HL-60 (cell line): ENCODE measurements at regions not wholly inside any gene's neighbourhood (a gene's known extent, or its start where the extent isn't known, plus 50 kb on each side); places are given as distances from the start of the nearest gene placed in this dataset.

Source experiments
- DNase-seq, 2 experiments: peaks; one replicate each; pipeline ENCODE4 v3.0.0-alpha.2; 2010 to 2020; ENCODE audit warnings: low read depth in 1 of 2, low spot score in 1 of 2
- H3K27ac ChIP-seq: fragments of 250-450 bp; sonication (Bioruptor Pico); replicated peaks from 2 replicates; pipeline ENCODE4 v1.5.1; 2020; ENCODE audit warnings: mild to moderate bottlenecking, moderate library complexity
- H3K27me3 ChIP-seq: fragments of 250-450 bp; sonication (Bioruptor Pico); 2 replicates; pipeline ENCODE4 v1.5.1; 2021; ENCODE audit warnings: mild to moderate bottlenecking, moderate library complexity; ENCODE audit not compliant: insufficient read depth, poor library complexity, severe bottlenecking
- H3K4me3 ChIP-seq: replicated peaks from 2 replicates; pipeline ENCODE4 v1.5.1; 2011; ENCODE audit warnings: mild to moderate bottlenecking, control low read depth, low read length; ENCODE audit not compliant: insufficient read depth
- GABPA ChIP-seq: IDR thresholded peaks from 2 replicates; pipeline ENCODE4 v1.6.1; 2012; ENCODE audit warnings: low read depth
- POLR2AphosphoS5 ChIP-seq: IDR thresholded peaks from 2 replicates; pipeline ENCODE4 v1.6.1; 2012; ENCODE audit warnings: low read depth
- SPI1 ChIP-seq: IDR thresholded peaks from 2 replicates; pipeline ENCODE4 v1.6.1; 2012; ENCODE audit warnings: low read depth, mild to moderate bottlenecking, borderline replicate concordance
- TF ChIP-seq, protein P1 (sequence below): IDR thresholded peaks from 2 replicates; pipeline ENCODE4 v1.6.1; 2012; ENCODE audit warnings: low read depth; ENCODE audit not compliant: insufficient replicate concordance
- TF ChIP-seq, protein P2 (sequence below): IDR thresholded peaks from one replicate; pipeline ENCODE4 v1.5.1; 2011; ENCODE audit warnings: low read length, control low read depth, inconsistent platforms; ENCODE audit not compliant: insufficient read depth

DNA sequence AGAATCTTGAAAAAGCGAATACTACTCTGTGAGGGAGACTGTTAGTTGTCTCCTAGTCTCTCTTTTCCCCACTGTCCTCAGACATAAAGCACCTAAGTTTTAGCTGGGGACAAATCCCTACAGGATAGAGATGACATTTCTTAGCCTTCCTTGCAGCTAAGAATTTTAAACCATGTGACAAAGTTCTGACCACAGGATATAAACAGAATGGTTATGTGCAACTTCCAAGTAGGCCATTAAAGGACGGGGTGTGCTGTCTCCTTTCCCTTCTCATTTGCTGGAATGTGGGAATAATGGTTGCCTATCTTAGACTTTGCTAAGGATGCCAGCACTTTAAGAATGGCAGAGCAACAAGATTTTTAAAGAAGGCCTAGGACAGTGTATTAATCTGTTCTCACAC is 74.9 kb upstream of the PRPS1L1 start:
- TF ChIP-seq, protein P1, sequence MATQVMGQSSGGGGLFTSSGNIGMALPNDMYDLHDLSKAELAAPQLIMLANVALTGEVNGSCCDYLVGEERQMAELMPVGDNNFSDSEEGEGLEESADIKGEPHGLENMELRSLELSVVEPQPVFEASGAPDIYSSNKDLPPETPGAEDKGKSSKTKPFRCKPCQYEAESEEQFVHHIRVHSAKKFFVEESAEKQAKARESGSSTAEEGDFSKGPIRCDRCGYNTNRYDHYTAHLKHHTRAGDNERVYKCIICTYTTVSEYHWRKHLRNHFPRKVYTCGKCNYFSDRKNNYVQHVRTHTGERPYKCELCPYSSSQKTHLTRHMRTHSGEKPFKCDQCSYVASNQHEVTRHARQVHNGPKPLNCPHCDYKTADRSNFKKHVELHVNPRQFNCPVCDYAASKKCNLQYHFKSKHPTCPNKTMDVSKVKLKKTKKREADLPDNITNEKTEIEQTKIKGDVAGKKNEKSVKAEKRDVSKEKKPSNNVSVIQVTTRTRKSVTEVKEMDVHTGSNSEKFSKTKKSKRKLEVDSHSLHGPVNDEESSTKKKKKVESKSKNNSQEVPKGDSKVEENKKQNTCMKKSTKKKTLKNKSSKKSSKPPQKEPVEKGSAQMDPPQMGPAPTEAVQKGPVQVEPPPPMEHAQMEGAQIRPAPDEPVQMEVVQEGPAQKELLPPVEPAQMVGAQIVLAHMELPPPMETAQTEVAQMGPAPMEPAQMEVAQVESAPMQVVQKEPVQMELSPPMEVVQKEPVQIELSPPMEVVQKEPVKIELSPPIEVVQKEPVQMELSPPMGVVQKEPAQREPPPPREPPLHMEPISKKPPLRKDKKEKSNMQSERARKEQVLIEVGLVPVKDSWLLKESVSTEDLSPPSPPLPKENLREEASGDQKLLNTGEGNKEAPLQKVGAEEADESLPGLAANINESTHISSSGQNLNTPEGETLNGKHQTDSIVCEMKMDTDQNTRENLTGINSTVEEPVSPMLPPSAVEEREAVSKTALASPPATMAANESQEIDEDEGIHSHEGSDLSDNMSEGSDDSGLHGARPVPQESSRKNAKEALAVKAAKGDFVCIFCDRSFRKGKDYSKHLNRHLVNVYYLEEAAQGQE, result no peak
- TF ChIP-seq SPI1 (no peak), GABPA (no peak), POLR2AphosphoS5 (no peak)
- TF ChIP-seq, protein P2, sequence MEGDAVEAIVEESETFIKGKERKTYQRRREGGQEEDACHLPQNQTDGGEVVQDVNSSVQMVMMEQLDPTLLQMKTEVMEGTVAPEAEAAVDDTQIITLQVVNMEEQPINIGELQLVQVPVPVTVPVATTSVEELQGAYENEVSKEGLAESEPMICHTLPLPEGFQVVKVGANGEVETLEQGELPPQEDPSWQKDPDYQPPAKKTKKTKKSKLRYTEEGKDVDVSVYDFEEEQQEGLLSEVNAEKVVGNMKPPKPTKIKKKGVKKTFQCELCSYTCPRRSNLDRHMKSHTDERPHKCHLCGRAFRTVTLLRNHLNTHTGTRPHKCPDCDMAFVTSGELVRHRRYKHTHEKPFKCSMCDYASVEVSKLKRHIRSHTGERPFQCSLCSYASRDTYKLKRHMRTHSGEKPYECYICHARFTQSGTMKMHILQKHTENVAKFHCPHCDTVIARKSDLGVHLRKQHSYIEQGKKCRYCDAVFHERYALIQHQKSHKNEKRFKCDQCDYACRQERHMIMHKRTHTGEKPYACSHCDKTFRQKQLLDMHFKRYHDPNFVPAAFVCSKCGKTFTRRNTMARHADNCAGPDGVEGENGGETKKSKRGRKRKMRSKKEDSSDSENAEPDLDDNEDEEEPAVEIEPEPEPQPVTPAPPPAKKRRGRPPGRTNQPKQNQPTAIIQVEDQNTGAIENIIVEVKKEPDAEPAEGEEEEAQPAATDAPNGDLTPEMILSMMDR, result no peak
- no peak overlapping the region for H3K27ac ChIP-seq
- no peaks in the 10 kb centered on the region for H3K27me3 ChIP-seq
- DNase-seq, result no peak
- H3K4me3 ChIP-seq, result no peak overlapping the region

DNA sequence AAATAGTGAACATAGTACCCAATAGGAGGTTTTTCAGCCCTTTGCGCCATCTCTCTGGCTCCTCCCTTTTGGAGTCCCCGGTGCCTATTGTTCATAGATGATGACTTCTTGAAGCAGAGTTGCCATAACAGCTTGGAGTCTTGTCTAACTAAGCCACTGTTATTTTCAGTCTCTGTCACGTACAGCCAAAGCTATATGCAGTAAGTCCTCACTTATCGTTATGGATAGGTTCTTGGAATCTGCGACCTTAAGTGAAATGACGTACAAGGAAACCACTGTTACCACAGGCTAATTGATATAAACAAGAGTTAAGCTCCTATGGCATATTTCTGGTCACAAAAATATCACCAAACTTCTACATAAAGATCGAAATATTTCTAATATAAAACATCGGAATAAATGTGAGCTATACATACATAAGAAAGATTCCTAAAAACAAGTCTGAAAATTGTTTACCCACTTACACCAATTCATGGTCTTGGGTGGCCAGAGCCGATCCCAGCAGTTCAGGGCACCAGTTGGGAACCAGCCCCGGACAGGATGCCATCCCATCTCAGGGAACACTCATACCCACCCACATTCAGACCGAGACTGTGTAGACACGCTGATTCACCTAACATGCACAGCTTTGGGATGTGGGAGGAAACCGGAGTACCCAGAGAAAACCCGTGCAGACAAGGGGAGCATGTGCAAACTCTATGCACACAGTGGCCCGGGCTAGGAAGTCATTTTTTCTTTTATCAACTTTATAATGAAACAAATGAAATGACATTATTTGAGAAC is 76.0 kb upstream of the PRPS1L1 start:
- Histone ChIP-seq H3K27ac (no peak overlapping the region), H3K4me3 (no peak overlapping the region), H3K27me3 (no peaks in the 10 kb centered on the region)
- DNase-seq, result no peak
- TF ChIP-seq, protein P1, result no peak
- TF ChIP-seq GABPA (no peak), SPI1 (no peak), POLR2AphosphoS5 (no peak)
- TF ChIP-seq, protein P2, result no peak

GRCh38 chr7:18109762-18110161 is 82.1 kb upstream of the PRPS1L1 start:
- Histone ChIP-seq H3K27me3 (no peaks in the 10 kb centered on the region), H3K4me3 (no peak overlapping the region), H3K27ac (no peak overlapping the region)
- DNase-seq, result no peak
- TF ChIP-seq POLR2AphosphoS5 (no peak), SPI1 (no peak), GABPA (no peak)
- TF ChIP-seq, protein P2, result no peak
- TF ChIP-seq, protein P1, result no peak
